ENCODE measurements at regions not wholly inside any gene's neighbourhood (a gene's known extent, or its start where the extent isn't known, plus 50 kb on each side); places are given as distances from the start of the nearest gene placed in this dataset.

DNA sequence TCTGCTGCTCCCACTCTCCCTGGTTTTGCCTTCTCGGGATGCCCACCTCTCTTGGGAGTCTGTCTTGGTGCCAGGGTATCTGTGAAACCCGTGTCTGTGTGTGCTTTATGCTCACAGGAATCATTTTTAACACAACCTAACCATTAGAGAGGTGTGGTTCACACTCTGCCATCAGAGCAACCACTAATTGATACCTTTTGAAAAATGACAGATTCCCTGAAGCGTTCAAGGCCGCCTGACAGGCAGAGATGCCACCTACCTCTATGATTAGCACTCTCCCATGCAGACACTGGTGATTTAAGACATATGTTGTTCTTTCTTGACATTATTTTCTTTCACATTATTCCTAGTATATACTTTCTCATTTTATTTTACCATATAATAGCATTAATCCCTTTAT lies 207.3 kb upstream of the SGCD start:
- Histone ChIP-seq H3K4me3 (ENCODE audit: low read depth in 1 of 3, low read length in 3 of 3) (no peak overlapping the region), H3K9ac (ENCODE audit: low read depth in 1 of 2, low read length in 2 of 2) (no peak overlapping the region), H3K9me3 (ENCODE audit: control insufficient read depth in 4 of 4, low read length in 3 of 4) (no peaks in the 10 kb centered on the region), H3K36me3 (ENCODE audit: control insufficient read depth in 4 of 4, insufficient read depth in 3 of 4, low read depth in 1 of 4, low read length in 3 of 4) (no peaks in the 10 kb centered on the region), H3K27me3 (ENCODE audit: control insufficient read depth in 4 of 4, insufficient read depth in 4 of 4, low read length in 3 of 4) (peaks cover 0 to 4% (median 0%) of the 10 kb centered on the region in 4 donors), H3K4me1 (ENCODE audit: control insufficient read depth in 4 of 4, insufficient read depth in 4 of 4, low read length in 3 of 4) (no peaks in the 10 kb centered on the region), H3K27ac (ENCODE audit: low read depth in 1 of 2, low read length in 2 of 2) (no peak overlapping the region)
- DNase-seq (ENCODE audit: low spot score) = no peak
- TF ChIP-seq TAF1 (conservative IDR thresholded peaks at IDR 0.05) (no peak), JUND (IDR thresholded peaks at IDR 0.05) (no peak), HNF4G (IDR thresholded peaks at IDR 0.05) (no peak), FOXA2 (IDR thresholded peaks at IDR 0.05) (no peak), YY1 (IDR thresholded peaks at IDR 0.05) (no peak), EGR1 (IDR thresholded peaks at IDR 0.05; ENCODE audit: low read depth in 2 of 2) (no peak), RXRA (IDR thresholded peaks at IDR 0.05) (no peak), GABPA (IDR thresholded peaks at IDR 0.05 in 1 of 2, conservative IDR thresholded peaks at IDR 0.05 in 1 of 2) (no peak), HNF4A (conservative IDR thresholded peaks at IDR 0.05) (no peak), SP1 (IDR thresholded peaks at IDR 0.05) (no peak), NR2F2 (IDR thresholded peaks at IDR 0.05) (no peak)
- TF ChIP-seq, protein P1, sequence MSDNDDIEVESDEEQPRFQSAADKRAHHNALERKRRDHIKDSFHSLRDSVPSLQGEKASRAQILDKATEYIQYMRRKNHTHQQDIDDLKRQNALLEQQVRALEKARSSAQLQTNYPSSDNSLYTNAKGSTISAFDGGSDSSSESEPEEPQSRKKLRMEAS (IDR thresholded peaks at IDR 0.05) = no peak
- TF ChIP-seq, protein P2, sequence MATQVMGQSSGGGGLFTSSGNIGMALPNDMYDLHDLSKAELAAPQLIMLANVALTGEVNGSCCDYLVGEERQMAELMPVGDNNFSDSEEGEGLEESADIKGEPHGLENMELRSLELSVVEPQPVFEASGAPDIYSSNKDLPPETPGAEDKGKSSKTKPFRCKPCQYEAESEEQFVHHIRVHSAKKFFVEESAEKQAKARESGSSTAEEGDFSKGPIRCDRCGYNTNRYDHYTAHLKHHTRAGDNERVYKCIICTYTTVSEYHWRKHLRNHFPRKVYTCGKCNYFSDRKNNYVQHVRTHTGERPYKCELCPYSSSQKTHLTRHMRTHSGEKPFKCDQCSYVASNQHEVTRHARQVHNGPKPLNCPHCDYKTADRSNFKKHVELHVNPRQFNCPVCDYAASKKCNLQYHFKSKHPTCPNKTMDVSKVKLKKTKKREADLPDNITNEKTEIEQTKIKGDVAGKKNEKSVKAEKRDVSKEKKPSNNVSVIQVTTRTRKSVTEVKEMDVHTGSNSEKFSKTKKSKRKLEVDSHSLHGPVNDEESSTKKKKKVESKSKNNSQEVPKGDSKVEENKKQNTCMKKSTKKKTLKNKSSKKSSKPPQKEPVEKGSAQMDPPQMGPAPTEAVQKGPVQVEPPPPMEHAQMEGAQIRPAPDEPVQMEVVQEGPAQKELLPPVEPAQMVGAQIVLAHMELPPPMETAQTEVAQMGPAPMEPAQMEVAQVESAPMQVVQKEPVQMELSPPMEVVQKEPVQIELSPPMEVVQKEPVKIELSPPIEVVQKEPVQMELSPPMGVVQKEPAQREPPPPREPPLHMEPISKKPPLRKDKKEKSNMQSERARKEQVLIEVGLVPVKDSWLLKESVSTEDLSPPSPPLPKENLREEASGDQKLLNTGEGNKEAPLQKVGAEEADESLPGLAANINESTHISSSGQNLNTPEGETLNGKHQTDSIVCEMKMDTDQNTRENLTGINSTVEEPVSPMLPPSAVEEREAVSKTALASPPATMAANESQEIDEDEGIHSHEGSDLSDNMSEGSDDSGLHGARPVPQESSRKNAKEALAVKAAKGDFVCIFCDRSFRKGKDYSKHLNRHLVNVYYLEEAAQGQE (IDR thresholded peaks at IDR 0.05) = no peak
- TF ChIP-seq, protein P3, sequence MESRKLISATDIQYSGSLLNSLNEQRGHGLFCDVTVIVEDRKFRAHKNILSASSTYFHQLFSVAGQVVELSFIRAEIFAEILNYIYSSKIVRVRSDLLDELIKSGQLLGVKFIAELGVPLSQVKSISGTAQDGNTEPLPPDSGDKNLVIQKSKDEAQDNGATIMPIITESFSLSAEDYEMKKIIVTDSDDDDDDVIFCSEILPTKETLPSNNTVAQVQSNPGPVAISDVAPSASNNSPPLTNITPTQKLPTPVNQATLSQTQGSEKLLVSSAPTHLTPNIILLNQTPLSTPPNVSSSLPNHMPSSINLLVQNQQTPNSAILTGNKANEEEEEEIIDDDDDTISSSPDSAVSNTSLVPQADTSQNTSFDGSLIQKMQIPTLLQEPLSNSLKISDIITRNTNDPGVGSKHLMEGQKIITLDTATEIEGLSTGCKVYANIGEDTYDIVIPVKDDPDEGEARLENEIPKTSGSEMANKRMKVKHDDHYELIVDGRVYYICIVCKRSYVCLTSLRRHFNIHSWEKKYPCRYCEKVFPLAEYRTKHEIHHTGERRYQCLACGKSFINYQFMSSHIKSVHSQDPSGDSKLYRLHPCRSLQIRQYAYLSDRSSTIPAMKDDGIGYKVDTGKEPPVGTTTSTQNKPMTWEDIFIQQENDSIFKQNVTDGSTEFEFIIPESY (IDR thresholded peaks at IDR 0.05) = no peak
- TF ChIP-seq, protein P4, sequence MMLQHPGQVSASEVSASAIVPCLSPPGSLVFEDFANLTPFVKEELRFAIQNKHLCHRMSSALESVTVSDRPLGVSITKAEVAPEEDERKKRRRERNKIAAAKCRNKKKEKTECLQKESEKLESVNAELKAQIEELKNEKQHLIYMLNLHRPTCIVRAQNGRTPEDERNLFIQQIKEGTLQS (IDR thresholded peaks at IDR 0.05) = no peak
- WGBS = 64% methylated on average over 4 of the region's 4 CpGs

DNA sequence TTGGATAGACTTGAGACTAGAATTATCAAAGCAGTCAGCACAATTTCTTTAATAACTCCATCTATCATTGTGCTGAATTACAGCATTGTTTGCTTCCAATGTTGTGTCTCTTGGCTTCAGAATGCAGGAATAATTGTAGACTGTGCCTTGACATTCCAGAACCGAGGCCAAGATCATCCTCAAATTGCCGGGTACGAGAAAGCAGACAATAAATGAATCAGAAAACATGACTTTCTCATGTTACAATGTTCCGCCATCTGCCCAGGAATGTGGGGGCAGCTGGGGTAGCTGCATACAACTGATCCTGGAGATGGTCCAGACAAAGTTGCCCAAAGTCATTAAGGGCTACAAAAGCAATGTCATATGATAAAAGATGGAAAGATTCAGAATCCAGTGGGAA lies 206.2 kb upstream of the SGCD start:
- no peak for DNase-seq (ENCODE audit: low spot score)
- 77% methylated on average over 4 of the region's 4 CpGs for WGBS
- TF ChIP-seq HNF4A (conservative IDR thresholded peaks at IDR 0.05) (no peak), FOXA2 (IDR thresholded peaks at IDR 0.05) (no peak), NR2F2 (IDR thresholded peaks at IDR 0.05) (no peak), FOXA1 (IDR thresholded peaks at IDR 0.05) (no peak), RAD21 (IDR thresholded peaks at IDR 0.05) (no peak), RXRA (IDR thresholded peaks at IDR 0.05) (no peak), EGR1 (IDR thresholded peaks at IDR 0.05; ENCODE audit: low read depth in 2 of 2) (no peak), GABPA (IDR thresholded peaks at IDR 0.05 in 1 of 2, conservative IDR thresholded peaks at IDR 0.05 in 1 of 2) (no peak), TAF1 (conservative IDR thresholded peaks at IDR 0.05) (no peak), YY1 (IDR thresholded peaks at IDR 0.05) (no peak)
- TF ChIP-seq, protein P1 (IDR thresholded peaks at IDR 0.05) = no peak
- TF ChIP-seq, protein P2 (IDR thresholded peaks at IDR 0.05) = no peak
- TF ChIP-seq, protein P4 (IDR thresholded peaks at IDR 0.05) = no peak
- TF ChIP-seq, protein P3 (IDR thresholded peaks at IDR 0.05) = no peak

More for the DNA sequence above, 206.2 kb upstream of the SGCD start:
- no peaks in the 10 kb centered on the region for H3K36me3 ChIP-seq (ENCODE audit: control insufficient read depth in 4 of 4, insufficient read depth in 3 of 4, low read depth in 1 of 4, low read length in 3 of 4)
- no peak overlapping the region for H3K27ac ChIP-seq (ENCODE audit: low read depth in 1 of 2, low read length in 2 of 2)
- H3K27me3 ChIP-seq (ENCODE audit: control insufficient read depth in 4 of 4, insufficient read depth in 4 of 4, low read length in 3 of 4) = peaks cover 0 to 4% (median 0%) of the 10 kb centered on the region in 4 donors
- no peaks in the 10 kb centered on the region for H3K9me3 ChIP-seq (ENCODE audit: control insufficient read depth in 4 of 4, low read length in 3 of 4)
- H3K4me3 ChIP-seq (ENCODE audit: low read depth in 1 of 3, low read length in 3 of 3) = no peak overlapping the region
- no peaks in the 10 kb centered on the region for H3K4me1 ChIP-seq (ENCODE audit: control insufficient read depth in 4 of 4, insufficient read depth in 4 of 4, low read length in 3 of 4)
- no peak overlapping the region for H3K9ac ChIP-seq (ENCODE audit: low read depth in 1 of 2, low read length in 2 of 2)

Data from liver (tissue), 7 donors.